Endothelial cell (in vitro differentiated cells): ENCODE measurements at regions not wholly inside any gene's neighbourhood (a gene's known extent, or its start where the extent isn't known, plus 50 kb on each side); places are given as distances from the start of the nearest gene placed in this dataset.

Source experiments
- DNase-seq: peaks from one replicate; pipeline ENCODE4 v3.0.0; 2021; ENCODE audit warnings: low spot score
- H3K27ac Mint-ChIP-seq: one replicate; pipeline ENCODE4 v1.8.0; 2021; ENCODE audit warnings: mixed read lengths, inconsistent platforms; ENCODE audit not compliant: unreplicated experiment
- H3K27me3 Mint-ChIP-seq: one replicate; pipeline ENCODE4 v1.8.0; 2021; ENCODE audit warnings: mild to moderate bottlenecking, moderate library complexity, mixed read lengths, inconsistent platforms; ENCODE audit not compliant: unreplicated experiment
- H3K36me3 Mint-ChIP-seq: one replicate; pipeline ENCODE4 v1.8.0; 2021; ENCODE audit warnings: mild to moderate bottlenecking, low read depth, mixed read lengths, inconsistent platforms; ENCODE audit not compliant: unreplicated experiment
- H3K4me1 Mint-ChIP-seq: one replicate; pipeline ENCODE4 v1.8.0; 2021; ENCODE audit warnings: mild to moderate bottlenecking, mixed read lengths, inconsistent platforms; ENCODE audit not compliant: unreplicated experiment
- H3K4me3 Mint-ChIP-seq: one replicate; pipeline ENCODE4 v1.8.0; 2021; ENCODE audit warnings: mild to moderate bottlenecking, mixed read lengths, inconsistent platforms; ENCODE audit not compliant: unreplicated experiment
- H3K9me3 Mint-ChIP-seq: one replicate; pipeline ENCODE4 v1.8.0; 2021; ENCODE audit warnings: mixed read lengths, inconsistent platforms; ENCODE audit not compliant: unreplicated experiment
- TF ChIP-seq, protein P1 (sequence below): fragments of 200-600 bp; sonication (generic); IDR thresholded peaks from one replicate; pipeline ENCODE4 v1.5.0; 2021; ENCODE audit warnings: antibody characterized with exemption; ENCODE audit not compliant: unreplicated experiment

DNA sequence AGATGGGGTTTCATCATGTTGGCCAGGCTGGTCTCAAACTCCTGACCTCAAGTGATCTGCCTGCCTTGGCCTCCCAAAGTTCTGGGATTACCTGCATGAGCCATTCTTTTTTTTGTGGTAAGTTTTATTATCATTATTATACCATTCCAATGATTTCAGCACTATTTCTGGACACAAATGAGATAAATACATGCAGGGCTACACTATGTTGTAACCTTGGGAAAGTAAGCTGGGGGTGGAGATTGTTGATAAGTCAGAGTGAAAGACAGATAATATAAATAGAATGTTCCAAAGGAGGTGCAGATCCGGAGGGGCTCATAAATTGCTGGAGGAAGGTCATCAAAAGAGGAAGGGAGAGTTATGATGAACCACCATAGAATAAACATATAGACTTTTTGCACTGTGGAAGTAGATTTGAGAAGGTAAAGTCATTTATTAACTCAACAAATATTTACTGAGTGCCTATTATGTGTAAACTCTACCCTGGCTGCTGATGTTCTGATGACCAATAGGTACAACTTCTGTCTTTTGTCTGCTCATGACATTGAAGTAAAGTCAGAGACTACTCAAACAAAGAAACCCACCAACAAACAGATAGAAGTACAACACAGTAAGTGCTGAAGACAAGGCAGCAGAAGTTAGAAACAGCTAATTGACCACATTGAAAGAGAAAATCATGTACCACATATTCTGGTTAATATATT is 478.9 kb upstream of the GOLIM4 start:
- no peaks in the 10 kb centered on the region for H3K9me3 Mint-ChIP-seq
- no peak for DNase-seq
- no peaks in the 10 kb centered on the region for H3K27me3 Mint-ChIP-seq
- H3K4me1 Mint-ChIP-seq: no peaks in the 10 kb centered on the region
- no peak overlapping the region for H3K4me3 Mint-ChIP-seq
- no peaks in the 10 kb centered on the region for H3K36me3 Mint-ChIP-seq
- no peak overlapping the region for H3K27ac Mint-ChIP-seq
- TF ChIP-seq, protein P1, sequence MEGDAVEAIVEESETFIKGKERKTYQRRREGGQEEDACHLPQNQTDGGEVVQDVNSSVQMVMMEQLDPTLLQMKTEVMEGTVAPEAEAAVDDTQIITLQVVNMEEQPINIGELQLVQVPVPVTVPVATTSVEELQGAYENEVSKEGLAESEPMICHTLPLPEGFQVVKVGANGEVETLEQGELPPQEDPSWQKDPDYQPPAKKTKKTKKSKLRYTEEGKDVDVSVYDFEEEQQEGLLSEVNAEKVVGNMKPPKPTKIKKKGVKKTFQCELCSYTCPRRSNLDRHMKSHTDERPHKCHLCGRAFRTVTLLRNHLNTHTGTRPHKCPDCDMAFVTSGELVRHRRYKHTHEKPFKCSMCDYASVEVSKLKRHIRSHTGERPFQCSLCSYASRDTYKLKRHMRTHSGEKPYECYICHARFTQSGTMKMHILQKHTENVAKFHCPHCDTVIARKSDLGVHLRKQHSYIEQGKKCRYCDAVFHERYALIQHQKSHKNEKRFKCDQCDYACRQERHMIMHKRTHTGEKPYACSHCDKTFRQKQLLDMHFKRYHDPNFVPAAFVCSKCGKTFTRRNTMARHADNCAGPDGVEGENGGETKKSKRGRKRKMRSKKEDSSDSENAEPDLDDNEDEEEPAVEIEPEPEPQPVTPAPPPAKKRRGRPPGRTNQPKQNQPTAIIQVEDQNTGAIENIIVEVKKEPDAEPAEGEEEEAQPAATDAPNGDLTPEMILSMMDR: no peak

DNA sequence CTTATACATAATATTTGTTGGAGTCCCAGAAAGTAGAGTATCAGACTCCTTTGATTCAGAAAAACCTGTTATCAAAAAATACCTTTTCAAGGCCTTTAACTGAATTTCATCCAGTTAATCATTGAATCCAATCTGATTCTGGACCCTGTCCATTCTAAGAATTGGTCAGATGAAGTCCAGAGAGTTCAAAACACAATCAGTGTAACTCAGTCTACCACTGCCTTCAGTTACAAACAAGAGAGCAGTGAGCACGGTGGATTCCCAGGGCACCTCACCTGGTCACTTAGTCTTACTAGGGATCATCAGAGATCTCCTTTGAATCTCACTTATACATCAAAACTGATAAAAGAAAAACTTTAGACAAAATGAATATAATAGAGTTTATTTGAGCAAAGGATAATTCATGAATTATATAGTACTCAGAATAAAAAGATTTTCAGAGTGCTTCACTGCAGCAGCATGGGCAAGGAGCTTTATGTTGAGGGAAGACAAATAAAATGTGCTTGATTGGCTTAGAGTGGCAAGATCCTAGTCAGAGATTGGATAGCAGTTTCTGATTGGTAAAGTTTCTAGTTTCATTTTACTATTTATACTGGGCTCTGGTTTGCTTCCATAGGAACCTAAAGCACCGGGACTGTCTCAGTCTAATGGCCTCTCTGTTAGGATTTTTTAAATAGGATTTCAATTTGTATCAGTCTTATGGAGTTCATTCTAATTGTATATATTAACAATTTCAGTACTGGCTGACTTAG is 474.9 kb upstream of the GOLIM4 start:
- no peak for DNase-seq
- H3K36me3 Mint-ChIP-seq: no peaks in the 10 kb centered on the region
- H3K4me3 Mint-ChIP-seq: no peak overlapping the region
- H3K9me3 Mint-ChIP-seq: no peaks in the 10 kb centered on the region
- TF ChIP-seq, protein P1: no peak
- H3K4me1 Mint-ChIP-seq: no peaks in the 10 kb centered on the region
- H3K27me3 Mint-ChIP-seq: no peaks in the 10 kb centered on the region
- H3K27ac Mint-ChIP-seq: no peak overlapping the region

DNA sequence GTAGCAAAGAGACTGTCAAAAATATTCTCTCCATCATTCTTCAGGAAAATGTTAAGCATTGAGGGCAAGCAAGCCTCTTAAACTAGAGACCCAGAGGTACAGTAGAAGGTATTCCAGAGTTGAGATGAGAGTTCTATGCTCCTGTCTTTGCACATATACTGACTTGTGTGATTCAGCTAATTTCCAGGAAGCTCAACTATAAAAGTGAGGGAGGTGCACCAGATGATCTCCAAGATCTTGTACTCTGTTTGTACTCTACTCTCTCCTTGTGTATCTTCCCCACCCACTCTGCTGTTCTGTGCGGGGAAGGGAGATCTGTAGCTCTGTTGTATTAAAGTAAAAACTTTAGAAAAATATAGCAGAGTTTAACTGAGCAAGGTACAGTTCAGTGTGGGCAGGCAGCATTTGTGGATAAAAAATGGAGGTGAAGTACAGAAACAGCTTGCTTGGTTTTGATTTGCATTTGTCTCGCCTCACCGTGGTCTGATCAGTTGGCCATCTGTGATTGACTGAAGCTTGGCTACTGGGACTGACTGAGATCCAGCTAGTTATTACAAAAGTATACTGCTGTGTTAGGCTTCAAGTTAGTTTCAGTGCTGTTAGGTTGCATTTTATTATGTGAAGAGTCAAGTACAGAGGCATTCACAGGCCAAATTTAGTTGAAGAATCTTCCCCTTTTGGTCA is 463.1 kb upstream of the GOLIM4 start:
- Mint-ChIP-seq H3K27ac (no peak overlapping the region), H3K36me3 (no peaks in the 10 kb centered on the region), H3K4me3 (no peak overlapping the region), H3K4me1 (no peaks in the 10 kb centered on the region), H3K27me3 (no peaks in the 10 kb centered on the region), H3K9me3 (no peaks in the 10 kb centered on the region)
- TF ChIP-seq, protein P1: no peak
- no peak for DNase-seq

DNA sequence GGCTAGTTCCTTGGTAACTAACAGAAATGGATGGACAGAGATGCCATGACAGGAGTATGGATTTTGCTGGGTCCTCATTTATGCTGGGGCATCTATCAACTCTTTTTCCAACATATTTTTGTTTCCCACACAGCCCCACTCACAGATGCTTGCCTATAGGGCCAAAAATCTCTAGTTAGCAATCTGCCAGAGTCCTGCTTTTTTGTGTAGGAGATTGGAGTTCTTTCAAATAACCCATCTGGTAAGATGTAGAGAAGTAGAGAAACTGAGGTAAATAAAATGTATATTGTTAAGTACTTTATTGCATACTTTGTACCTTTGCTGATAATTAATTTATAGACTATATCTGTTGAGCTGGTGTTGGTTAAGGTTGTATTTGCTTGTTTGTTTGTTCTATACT is 456.5 kb upstream of the GOLIM4 start:
- Mint-ChIP-seq H3K27me3 (no peaks in the 10 kb centered on the region), H3K9me3 (no peaks in the 10 kb centered on the region), H3K4me1 (no peaks in the 10 kb centered on the region), H3K4me3 (no peak overlapping the region), H3K27ac (no peak overlapping the region), H3K36me3 (no peaks in the 10 kb centered on the region)
- TF ChIP-seq, protein P1: no peak
- DNase-seq: no peak
